Esophagus squamous epithelium (tissue), 4 donors: ENCODE measurements at regions not wholly inside any gene's neighbourhood (a gene's known extent, or its start where the extent isn't known, plus 50 kb on each side); places are given as distances from the start of the nearest gene placed in this dataset.

Experiments
- CTCF ChIP-seq, 6 experiments: fragments of 450-650 bp in 4 of 6; fragments of 200-600 bp in 2 of 6; sonication (generic) in 2 of 6; IDR thresholded peaks; one replicate each; pipeline ENCODE4 v1.5.1; 2016 to 2019; ENCODE audit warnings: antibody characterized with exemption in 6 of 6, mild to moderate bottlenecking in 4 of 6, moderate library complexity in 4 of 6
- POLR2A ChIP-seq, 4 donors: fragments of 450-650 bp; IDR thresholded peaks; one replicate each; pipeline ENCODE4 v1.6.1; 2017; ENCODE audit warnings: antibody characterized with exemption in 4 of 4, mild to moderate bottlenecking in 4 of 4, moderate library complexity in 3 of 4

DNA sequence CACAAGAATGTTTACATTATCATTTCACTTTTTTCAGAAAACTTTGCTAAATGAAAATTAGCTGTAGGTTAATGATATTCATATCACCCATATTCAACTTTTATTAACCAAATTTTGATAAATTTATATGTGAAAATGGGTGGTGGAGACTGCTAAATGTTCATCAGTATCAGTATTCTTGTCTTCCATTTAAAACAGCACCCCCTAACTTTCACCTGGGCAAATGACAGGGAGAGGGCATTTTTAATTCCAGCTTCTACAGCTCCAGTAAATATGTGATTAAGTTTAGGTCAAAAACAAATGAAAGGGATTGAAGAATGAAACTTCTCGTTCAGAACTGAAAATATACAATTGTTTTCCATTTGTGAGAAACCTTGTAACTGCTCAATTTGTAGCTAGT, 722.2 kb downstream of the KCNT2 start:
- no peak for TF ChIP-seq POLR2A (IDR thresholded peaks at IDR 0.05)
- peak in 1 of 6 experiments; percentile 28 for TF ChIP-seq CTCF (IDR thresholded peaks at IDR 0.05)
